ENCODE measurements at regions not wholly inside any gene's neighbourhood (a gene's known extent, or its start where the extent isn't known, plus 50 kb on each side); places are given as distances from the start of the nearest gene placed in this dataset.

DNA sequence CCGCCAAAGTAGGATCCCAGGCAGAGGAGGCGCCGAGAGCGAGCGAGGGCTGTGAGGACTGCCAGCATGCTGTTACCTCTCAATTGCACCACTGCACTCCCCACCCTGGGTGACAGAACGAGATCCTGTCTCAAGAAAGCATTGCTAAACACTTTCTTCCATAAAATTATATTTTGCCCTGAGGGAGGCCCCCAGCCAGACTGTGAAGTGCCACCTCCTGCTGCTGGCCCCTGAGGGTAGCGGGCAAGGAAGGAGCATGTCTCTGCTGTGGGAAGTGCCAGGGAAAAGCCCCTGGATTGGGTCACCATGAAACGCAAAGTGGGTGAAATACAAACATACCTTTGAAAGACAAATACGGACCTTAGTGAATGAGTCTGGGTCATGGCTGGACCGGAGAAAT, 78.0 kb upstream of the AMZ2 start:
- TF ChIP-seq, protein P1, sequence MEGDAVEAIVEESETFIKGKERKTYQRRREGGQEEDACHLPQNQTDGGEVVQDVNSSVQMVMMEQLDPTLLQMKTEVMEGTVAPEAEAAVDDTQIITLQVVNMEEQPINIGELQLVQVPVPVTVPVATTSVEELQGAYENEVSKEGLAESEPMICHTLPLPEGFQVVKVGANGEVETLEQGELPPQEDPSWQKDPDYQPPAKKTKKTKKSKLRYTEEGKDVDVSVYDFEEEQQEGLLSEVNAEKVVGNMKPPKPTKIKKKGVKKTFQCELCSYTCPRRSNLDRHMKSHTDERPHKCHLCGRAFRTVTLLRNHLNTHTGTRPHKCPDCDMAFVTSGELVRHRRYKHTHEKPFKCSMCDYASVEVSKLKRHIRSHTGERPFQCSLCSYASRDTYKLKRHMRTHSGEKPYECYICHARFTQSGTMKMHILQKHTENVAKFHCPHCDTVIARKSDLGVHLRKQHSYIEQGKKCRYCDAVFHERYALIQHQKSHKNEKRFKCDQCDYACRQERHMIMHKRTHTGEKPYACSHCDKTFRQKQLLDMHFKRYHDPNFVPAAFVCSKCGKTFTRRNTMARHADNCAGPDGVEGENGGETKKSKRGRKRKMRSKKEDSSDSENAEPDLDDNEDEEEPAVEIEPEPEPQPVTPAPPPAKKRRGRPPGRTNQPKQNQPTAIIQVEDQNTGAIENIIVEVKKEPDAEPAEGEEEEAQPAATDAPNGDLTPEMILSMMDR (IDR thresholded peaks at IDR 0.05), result no peak
- no peak for TF ChIP-seq POLR2A (IDR thresholded peaks at IDR 0.05)
